HEK293 (cell line): ENCODE measurements at regions not wholly inside any gene's neighbourhood (a gene's known extent, or its start where the extent isn't known, plus 50 kb on each side); places are given as distances from the start of the nearest gene placed in this dataset.

Experiments used
- CTCF ChIA-PET: fragments of 350-600 bp; formaldehyde crosslinking; extraction: SDS; loops from one replicate; lab custom pipeline; 2021; ENCODE audit warnings: antibody characterized with exemption; lab: Yijun Ruan, JAX
- POLR2A ChIA-PET: fragments of 300-600 bp; formaldehyde crosslinking; extraction: SDS; loops from one replicate; lab custom pipeline; 2020; ENCODE audit warnings: antibody characterized with exemption, inconsistent platforms; lab: Yijun Ruan, JAX
- H3K27ac ChIP-seq: fragments of 200-500 bp; sonication (Bioruptor generic); 2 replicates; pipeline ENCODE4 v1.5.1; 2014; ENCODE audit warnings: low read depth, low read length, control low read depth, inconsistent platforms; ENCODE audit errors: extremely low read depth
- H3K36me3 ChIP-seq, 2 experiments: fragments of 200-500 bp in 1 of 2; sonication (Bioruptor generic) in 1 of 2; 1 replicate in 1 of 2; 2 replicates in 1 of 2; pipeline ENCODE4 v1.5.1; 2014 to 2017; ENCODE audit warnings: inconsistent platforms in 2 of 2, low read length in 2 of 2; ENCODE audit not compliant: control insufficient read depth in 2 of 2, insufficient read depth in 1 of 2
- H3K4me1 ChIP-seq: fragments of 200-500 bp; sonication (Bioruptor generic); 2 replicates; pipeline ENCODE4 v1.5.1; 2014; ENCODE audit warnings: mild to moderate bottlenecking, low read length, inconsistent platforms; ENCODE audit not compliant: control insufficient read depth, insufficient read depth
- H3K4me3 ChIP-seq: 2 replicates; pipeline ENCODE4 v1.5.1; 2011; ENCODE audit warnings: low read depth, mild to moderate bottlenecking, control low read depth, low read length, moderate library complexity
- H3K9me3 ChIP-seq: fragments of 200-500 bp; sonication (Bioruptor generic); 2 replicates; pipeline ENCODE4 v1.5.1; 2014; ENCODE audit warnings: low read depth, low read length, inconsistent platforms; ENCODE audit not compliant: control insufficient read depth, insufficient read depth
- HOXA7 ChIP-seq: sonication (generic); formaldehyde crosslinking; IDR thresholded peaks from 2 replicates; pipeline ENCODE4 v1.8.1; 2022; ENCODE audit warnings: missing genetic modification reagents, borderline replicate concordance
- OSR2 ChIP-seq: fragments of 450-650 bp; formaldehyde crosslinking; IDR thresholded peaks from 2 replicates; pipeline ENCODE4 v1.5.1; 2016; ENCODE audit warnings: missing biosample characterization, missing genetic modification characterization
- TCF7L2 ChIP-seq: IDR thresholded peaks from 2 replicates; pipeline ENCODE4 v1.6.1; 2011; ENCODE audit warnings: low read depth, mild to moderate bottlenecking, inconsistent platforms, low read length, moderate library complexity, borderline replicate concordance
- ZBTB17 ChIP-seq: fragments of 450-650 bp; formaldehyde crosslinking; IDR thresholded peaks from 2 replicates; pipeline ENCODE4 v1.5.1; 2016; ENCODE audit warnings: missing biosample characterization, missing genetic modification characterization
- ZFP41 ChIP-seq: fragments of 450-650 bp; formaldehyde crosslinking; IDR thresholded peaks from 2 replicates; pipeline ENCODE4 v1.5.1; 2016; ENCODE audit warnings: missing biosample characterization, missing genetic modification characterization, borderline replicate concordance
- ZIC2 ChIP-seq: fragments of 450-650 bp; formaldehyde crosslinking; IDR thresholded peaks from 2 replicates; pipeline ENCODE4 v1.5.1; 2016; ENCODE audit warnings: missing biosample characterization, missing genetic modification characterization
- ZNF146 ChIP-seq: fragments of 450-650 bp; formaldehyde crosslinking; IDR thresholded peaks from 2 replicates; pipeline ENCODE4 v1.5.1; 2016; ENCODE audit warnings: missing biosample characterization, missing genetic modification characterization
- ZNF239 ChIP-seq: fragments of 450-650 bp; formaldehyde crosslinking; IDR thresholded peaks from 2 replicates; pipeline ENCODE4 v1.5.1; 2016; ENCODE audit warnings: missing biosample characterization, missing genetic modification characterization
- ZNF311 ChIP-seq: fragments of 450-650 bp; formaldehyde crosslinking; IDR thresholded peaks from 2 replicates; pipeline ENCODE4 v1.5.1; 2017; ENCODE audit warnings: missing biosample characterization, missing genetic modification characterization, borderline replicate concordance
- ZNF366 ChIP-seq: fragments of 450-650 bp; formaldehyde crosslinking; conservative IDR thresholded peaks from 2 replicates; pipeline ENCODE4 v1.5.1; 2016; ENCODE audit warnings: missing biosample characterization, missing genetic modification characterization
- ZNF37A ChIP-seq: fragments of 450-650 bp; IDR thresholded peaks from 2 replicates; pipeline ENCODE4 v1.5.1; 2018; ENCODE audit warnings: missing biosample characterization, missing genetic modification characterization
- ZNF394 ChIP-seq: fragments of 450-650 bp; formaldehyde crosslinking; IDR thresholded peaks from 2 replicates; pipeline ENCODE4 v1.5.1; 2016; ENCODE audit warnings: missing biosample characterization, missing genetic modification characterization, mild to moderate bottlenecking, moderate library complexity, borderline replicate concordance
- ZNF48 ChIP-seq: fragments of 450-650 bp; formaldehyde crosslinking; IDR thresholded peaks from 2 replicates; pipeline ENCODE4 v1.5.1; 2016; ENCODE audit warnings: missing biosample characterization, missing genetic modification characterization
- ZNF529 ChIP-seq: fragments of 450-650 bp; formaldehyde crosslinking; IDR thresholded peaks from 2 replicates; pipeline ENCODE4 v1.5.1; 2017; ENCODE audit warnings: missing genetic modification characterization, missing biosample characterization; ENCODE audit not compliant: insufficient replicate concordance
- ZNF558 ChIP-seq: fragments of 450-650 bp; formaldehyde crosslinking; IDR thresholded peaks from 2 replicates; pipeline ENCODE4 v1.5.1; 2016; ENCODE audit warnings: missing biosample characterization, missing genetic modification characterization
- ZNF561 ChIP-seq: fragments of 450-650 bp; IDR thresholded peaks from 2 replicates; pipeline ENCODE4 v1.5.1; 2018; ENCODE audit warnings: missing biosample characterization, missing genetic modification characterization, borderline replicate concordance
- ZNF624 ChIP-seq: fragments of 450-650 bp; formaldehyde crosslinking; IDR thresholded peaks from 2 replicates; pipeline ENCODE4 v1.5.1; 2017; ENCODE audit warnings: missing biosample characterization, missing genetic modification characterization
- ZXDB ChIP-seq: fragments of 450-650 bp; formaldehyde crosslinking; IDR thresholded peaks from 2 replicates; pipeline ENCODE4 v1.5.1; 2016; ENCODE audit warnings: missing biosample characterization, missing genetic modification characterization
- TF ChIP-seq, protein P1 (sequence below): fragments of 450-650 bp; formaldehyde crosslinking; conservative IDR thresholded peaks from 2 replicates; pipeline ENCODE4 v1.5.1; 2016; ENCODE audit warnings: low read depth, missing biosample characterization, missing genetic modification characterization
- TF ChIP-seq, protein P2 (sequence below): fragments of 450-650 bp; formaldehyde crosslinking; IDR thresholded peaks from 2 replicates; pipeline ENCODE4 v1.5.1; 2017; ENCODE audit warnings: missing biosample characterization, missing genetic modification characterization
- TF ChIP-seq, protein P3 (sequence below): fragments of 450-650 bp; IDR thresholded peaks from 2 replicates; pipeline ENCODE4 v1.5.1; 2018; ENCODE audit warnings: missing biosample characterization, mild to moderate bottlenecking, missing genetic modification characterization
- TF ChIP-seq, protein P4 (sequence below): fragments of 450-650 bp; formaldehyde crosslinking; IDR thresholded peaks from 2 replicates; pipeline ENCODE4 v1.5.1; 2017; ENCODE audit warnings: missing biosample characterization, missing genetic modification characterization

DNA sequence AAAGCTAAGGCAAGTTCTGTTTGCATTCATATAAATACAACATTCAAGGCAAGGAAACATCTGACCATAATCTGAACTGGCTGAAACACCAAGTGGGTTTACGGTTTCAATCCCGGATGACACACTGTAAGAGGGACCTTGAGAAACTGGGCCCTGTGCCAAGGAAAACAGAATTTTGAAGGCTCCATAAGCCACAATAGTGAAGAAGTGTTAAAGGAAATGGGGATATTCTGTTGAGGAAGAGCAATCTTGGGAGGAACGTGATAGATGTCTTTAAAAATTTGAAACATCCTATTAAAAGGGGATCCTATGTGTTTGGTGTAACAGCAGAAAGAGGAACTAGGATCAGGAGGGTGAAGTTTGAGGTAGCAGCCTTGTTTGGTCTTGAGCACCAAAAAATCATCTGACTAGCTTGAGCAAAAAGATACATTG lies 82.4 kb upstream of the TAB2 start (continued):
- TF ChIP-seq, protein P1, sequence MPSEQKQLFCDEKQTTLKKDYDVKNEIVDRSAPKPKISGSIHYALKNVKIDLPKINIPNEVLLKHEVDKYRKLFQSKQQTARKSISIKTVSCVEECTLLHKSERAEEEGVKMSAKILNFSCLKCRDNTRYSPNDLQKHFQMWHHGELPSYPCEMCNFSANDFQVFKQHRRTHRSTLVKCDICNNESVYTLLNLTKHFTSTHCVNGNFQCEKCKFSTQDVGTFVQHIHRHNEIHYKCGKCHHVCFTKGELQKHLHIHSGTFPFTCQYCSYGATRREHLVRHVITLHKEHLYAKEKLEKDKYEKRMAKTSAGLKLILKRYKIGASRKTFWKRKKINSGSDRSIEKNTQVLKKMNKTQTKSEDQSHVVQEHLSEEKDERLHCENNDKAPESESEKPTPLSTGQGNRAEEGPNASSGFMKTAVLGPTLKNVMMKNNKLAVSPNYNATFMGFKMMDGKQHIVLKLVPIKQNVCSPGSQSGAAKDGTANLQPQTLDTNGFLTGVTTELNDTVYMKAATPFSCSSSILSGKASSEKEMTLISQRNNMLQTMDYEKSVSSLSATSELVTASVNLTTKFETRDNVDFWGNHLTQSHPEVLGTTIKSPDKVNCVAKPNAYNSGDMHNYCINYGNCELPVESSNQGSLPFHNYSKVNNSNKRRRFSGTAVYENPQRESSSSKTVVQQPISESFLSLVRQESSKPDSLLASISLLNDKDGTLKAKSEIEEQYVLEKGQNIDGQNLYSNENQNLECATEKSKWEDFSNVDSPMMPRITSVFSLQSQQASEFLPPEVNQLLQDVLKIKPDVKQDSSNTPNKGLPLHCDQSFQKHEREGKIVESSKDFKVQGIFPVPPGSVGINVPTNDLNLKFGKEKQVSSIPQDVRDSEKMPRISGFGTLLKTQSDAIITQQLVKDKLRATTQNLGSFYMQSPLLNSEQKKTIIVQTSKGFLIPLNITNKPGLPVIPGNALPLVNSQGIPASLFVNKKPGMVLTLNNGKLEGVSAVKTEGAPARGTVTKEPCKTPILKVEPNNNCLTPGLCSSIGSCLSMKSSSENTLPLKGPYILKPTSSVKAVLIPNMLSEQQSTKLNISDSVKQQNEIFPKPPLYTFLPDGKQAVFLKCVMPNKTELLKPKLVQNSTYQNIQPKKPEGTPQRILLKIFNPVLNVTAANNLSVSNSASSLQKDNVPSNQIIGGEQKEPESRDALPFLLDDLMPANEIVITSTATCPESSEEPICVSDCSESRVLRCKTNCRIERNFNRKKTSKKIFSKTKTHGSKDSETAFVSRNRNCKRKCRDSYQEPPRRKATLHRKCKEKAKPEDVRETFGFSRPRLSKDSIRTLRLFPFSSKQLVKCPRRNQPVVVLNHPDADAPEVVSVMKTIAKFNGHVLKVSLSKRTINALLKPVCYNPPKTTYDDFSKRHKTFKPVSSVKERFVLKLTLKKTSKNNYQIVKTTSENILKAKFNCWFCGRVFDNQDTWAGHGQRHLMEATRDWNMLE (tag by site-specific recombination): peak; percentile 15; the same call in 1 of the 2 replicates
- TF ChIP-seq HOXA7 (no peak), TCF7L2 (no peak), ZNF561 (tag by site-specific recombination) (peak; percentile 93), ZNF311 (no peak), ZNF394 (tag by site-specific recombination) (0 out of 2 replicates have a peak, but pooled peaks have one; percentile 39)
- TF ChIP-seq, protein P2, sequence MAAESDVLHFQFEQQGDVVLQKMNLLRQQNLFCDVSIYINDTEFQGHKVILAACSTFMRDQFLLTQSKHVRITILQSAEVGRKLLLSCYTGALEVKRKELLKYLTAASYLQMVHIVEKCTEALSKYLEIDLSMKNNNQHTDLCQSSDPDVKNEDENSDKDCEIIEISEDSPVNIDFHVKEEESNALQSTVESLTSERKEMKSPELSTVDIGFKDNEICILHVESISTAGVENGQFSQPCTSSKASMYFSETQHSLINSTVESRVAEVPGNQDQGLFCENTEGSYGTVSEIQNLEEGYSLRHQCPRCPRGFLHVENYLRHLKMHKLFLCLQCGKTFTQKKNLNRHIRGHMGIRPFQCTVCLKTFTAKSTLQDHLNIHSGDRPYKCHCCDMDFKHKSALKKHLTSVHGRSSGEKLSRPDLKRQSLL (tag by site-specific recombination): peak; percentile 94
- TF ChIP-seq, protein P3, sequence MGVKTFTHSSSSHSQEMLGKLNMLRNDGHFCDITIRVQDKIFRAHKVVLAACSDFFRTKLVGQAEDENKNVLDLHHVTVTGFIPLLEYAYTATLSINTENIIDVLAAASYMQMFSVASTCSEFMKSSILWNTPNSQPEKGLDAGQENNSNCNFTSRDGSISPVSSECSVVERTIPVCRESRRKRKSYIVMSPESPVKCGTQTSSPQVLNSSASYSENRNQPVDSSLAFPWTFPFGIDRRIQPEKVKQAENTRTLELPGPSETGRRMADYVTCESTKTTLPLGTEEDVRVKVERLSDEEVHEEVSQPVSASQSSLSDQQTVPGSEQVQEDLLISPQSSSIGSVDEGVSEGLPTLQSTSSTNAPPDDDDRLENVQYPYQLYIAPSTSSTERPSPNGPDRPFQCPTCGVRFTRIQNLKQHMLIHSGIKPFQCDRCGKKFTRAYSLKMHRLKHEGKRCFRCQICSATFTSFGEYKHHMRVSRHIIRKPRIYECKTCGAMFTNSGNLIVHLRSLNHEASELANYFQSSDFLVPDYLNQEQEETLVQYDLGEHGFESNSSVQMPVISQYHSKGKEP (tag by site-specific recombination): peak; percentile 85
- TF ChIP-seq, protein P4, sequence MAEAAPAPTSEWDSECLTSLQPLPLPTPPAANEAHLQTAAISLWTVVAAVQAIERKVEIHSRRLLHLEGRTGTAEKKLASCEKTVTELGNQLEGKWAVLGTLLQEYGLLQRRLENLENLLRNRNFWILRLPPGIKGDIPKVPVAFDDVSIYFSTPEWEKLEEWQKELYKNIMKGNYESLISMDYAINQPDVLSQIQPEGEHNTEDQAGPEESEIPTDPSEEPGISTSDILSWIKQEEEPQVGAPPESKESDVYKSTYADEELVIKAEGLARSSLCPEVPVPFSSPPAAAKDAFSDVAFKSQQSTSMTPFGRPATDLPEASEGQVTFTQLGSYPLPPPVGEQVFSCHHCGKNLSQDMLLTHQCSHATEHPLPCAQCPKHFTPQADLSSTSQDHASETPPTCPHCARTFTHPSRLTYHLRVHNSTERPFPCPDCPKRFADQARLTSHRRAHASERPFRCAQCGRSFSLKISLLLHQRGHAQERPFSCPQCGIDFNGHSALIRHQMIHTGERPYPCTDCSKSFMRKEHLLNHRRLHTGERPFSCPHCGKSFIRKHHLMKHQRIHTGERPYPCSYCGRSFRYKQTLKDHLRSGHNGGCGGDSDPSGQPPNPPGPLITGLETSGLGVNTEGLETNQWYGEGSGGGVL: 0 out of 2 replicates have a peak, but pooled peaks have one; percentile 42

DNA sequence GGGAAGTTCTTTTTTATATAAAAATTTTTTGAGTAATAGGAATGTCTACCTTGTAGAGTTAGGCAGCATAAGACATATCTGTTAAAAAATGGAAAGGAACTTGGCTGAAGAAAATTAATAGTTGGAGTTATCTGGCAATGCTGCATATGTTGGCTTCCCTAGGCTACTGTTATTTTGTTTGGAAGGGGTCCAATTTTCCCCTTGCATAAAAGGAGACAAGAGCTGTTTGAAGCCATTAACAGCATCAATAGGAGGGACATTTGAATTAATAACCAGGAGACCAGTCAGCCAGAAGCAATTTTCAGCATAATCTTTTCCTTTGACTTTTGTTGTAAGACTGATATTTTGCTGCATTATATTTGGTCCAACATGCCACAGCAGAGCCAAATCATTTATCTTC lies 80.9 kb upstream of the TAB2 start:
- no peak for TF ChIP-seq ZNF48 (tag by site-specific recombination)
- TF ChIP-seq ZNF558 (tag by site-specific recombination): 0 out of 2 replicates have a peak, but pooled peaks have one; percentile 12
- TF ChIP-seq ZFP41: no peak
- no peak for TF ChIP-seq ZNF529 (tag by site-specific recombination)
- TF ChIP-seq ZBTB17 (tag by site-specific recombination): no peak
- TF ChIP-seq ZXDB (tag by site-specific recombination): no peak
- TF ChIP-seq ZNF366: 0 out of 2 replicates have a peak, but pooled peaks have one; percentile 12
- no peak for TF ChIP-seq ZNF146 (tag by site-specific recombination)
- TF ChIP-seq ZNF624 (tag by site-specific recombination): no peak
- TF ChIP-seq OSR2 (tag by site-specific recombination): peak; percentile 83
- no peak for TF ChIP-seq ZIC2
- TF ChIP-seq, protein P3 (tag by site-specific recombination): peak; percentile 27; the same call in 1 of the 2 replicates
- TF ChIP-seq ZNF239 (tag by site-specific recombination): no peak
- TF ChIP-seq ZNF37A (tag by site-specific recombination): 0 out of 2 replicates have a peak, but pooled peaks have one; percentile 1
- TF ChIP-seq ZNF311: no peak
- no peak for TF ChIP-seq ZNF394 (tag by site-specific recombination)
- POLR2A ChIA-PET: no interaction called here
- Histone ChIP-seq H3K27ac (no peak overlapping the region), H3K9me3 (no peaks in the 10 kb centered on the region), H3K4me1 (peaks cover 39% of the 10 kb centered on the region), H3K4me3 (no peak overlapping the region), H3K36me3 (no peaks in the 10 kb centered on the region)
- CTCF ChIA-PET: no interaction called here
